CD4-positive, CD25-positive, alpha-beta regulatory T cell (primary cell): ENCODE measurements at regions not wholly inside any gene's neighbourhood (a gene's known extent, or its start where the extent isn't known, plus 50 kb on each side); places are given as distances from the start of the nearest gene placed in this dataset.
"Not testable (repeated sequence)": the region's sequence is repeated elsewhere in the genome, so short reads cannot be mapped to it uniquely, and the experiment has no call there.

ENCODE experiments used
- ATAC-seq, 2 donors: fragments of 150-1000 bp; cut with Tn5 transposase; one replicate each; pipeline ENCODE4 v1.10.0; 2021; ENCODE audit warnings: low read depth in 2 of 2, moderate number of reproducible peaks in 2 of 2, moderate library complexity in 1 of 2
- DNase-seq, 3 donors: peaks; one replicate each; pipeline versions ENCODE4 v3.0.0 to v3.0.0-alpha.2; 2012 to 2022; ENCODE audit warnings: mixed read lengths in 1 of 3
- H3K27ac ChIP-seq: one replicate; pipeline ENCODE4 v1.7.0; 2013; ENCODE audit warnings: mild to moderate bottlenecking, low read length; ENCODE audit not compliant: insufficient read depth, poor library complexity, severe bottlenecking
- H3K27me3 ChIP-seq: one replicate; pipeline ENCODE4 v1.7.0; 2013; ENCODE audit warnings: low read length; ENCODE audit not compliant: control insufficient read depth, insufficient read depth
- H3K36me3 ChIP-seq: one replicate; pipeline ENCODE4 v1.7.0; 2013; ENCODE audit warnings: mild to moderate bottlenecking, low read length, moderate library complexity; ENCODE audit not compliant: control insufficient read depth, insufficient read depth
- H3K4me1 ChIP-seq: 2 replicates; pipeline ENCODE4 v1.7.0; 2013; ENCODE audit warnings: mild to moderate bottlenecking, low read length; ENCODE audit not compliant: insufficient read depth, control insufficient read depth, poor library complexity, severe bottlenecking
- H3K4me3 ChIP-seq: one replicate; pipeline ENCODE4 v1.7.0; 2013; ENCODE audit warnings: low read depth, mild to moderate bottlenecking, low read length, moderate library complexity
- H3K9me3 ChIP-seq, 2 experiments: 1 replicate in 1 of 2; 2 replicates in 1 of 2; pipeline ENCODE4 v1.7.0; 2013; ENCODE audit warnings: low read length in 2 of 2, mild to moderate bottlenecking in 1 of 2, moderate library complexity in 1 of 2; ENCODE audit not compliant: control insufficient read depth in 2 of 2
- H3K27ac Mint-ChIP-seq, 3 donors: one replicate each; pipeline ENCODE4 v1.8.0; 2020 to 2022; ENCODE audit warnings: mild to moderate bottlenecking in 3 of 3, mixed read lengths in 3 of 3, moderate library complexity in 2 of 3
- H3K27me3 Mint-ChIP-seq: one replicate; pipeline ENCODE4 v1.8.0; 2022; ENCODE audit warnings: mild to moderate bottlenecking, mixed read lengths
- H3K36me3 Mint-ChIP-seq: one replicate; pipeline ENCODE4 v1.8.0; 2020; ENCODE audit warnings: mixed read lengths
- H3K4me1 Mint-ChIP-seq, 4 donors: one replicate each; pipeline ENCODE4 v1.8.0; 2020 to 2022; ENCODE audit warnings: mixed read lengths in 4 of 4, mild to moderate bottlenecking in 1 of 4
- H3K4me3 Mint-ChIP-seq, 4 donors: one replicate each; pipeline ENCODE4 v1.8.0; 2020 to 2022; ENCODE audit warnings: mild to moderate bottlenecking in 4 of 4, mixed read lengths in 4 of 4, moderate library complexity in 3 of 4
- H3K9me3 Mint-ChIP-seq, 7 donors: one replicate each; pipeline ENCODE4 v1.8.0; 2020 to 2022; ENCODE audit warnings: mixed read lengths in 7 of 7, mild to moderate bottlenecking in 3 of 7, moderate library complexity in 2 of 7

DNA sequence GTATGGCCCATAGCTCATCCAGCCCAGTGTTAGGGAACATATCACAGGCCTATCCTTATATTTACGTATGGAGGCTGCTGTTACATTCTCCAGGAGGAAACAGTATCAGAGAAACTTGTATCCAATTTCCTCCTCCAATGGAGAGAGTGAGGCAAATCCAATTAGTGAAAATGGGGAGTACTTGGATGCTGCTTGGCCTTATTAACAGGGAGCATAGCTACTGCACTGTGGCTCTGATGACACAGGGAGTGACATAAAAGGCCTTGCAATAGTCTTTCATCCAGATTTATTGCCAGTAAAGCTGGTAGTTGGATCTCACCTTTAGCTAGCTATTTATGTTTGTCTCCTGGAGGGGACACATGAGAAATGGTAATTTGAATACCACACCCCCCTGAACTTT, 313.2 kb upstream of the MTPN start:
- Mint-ChIP-seq H3K9me3 (peaks cover 0 to 6% (median 3%) of the 10 kb centered on the region in 7 donors), H3K36me3 (no peaks in the 10 kb centered on the region), H3K27me3 (no peaks in the 10 kb centered on the region), H3K4me3 (no peak overlapping the region), H3K27ac (no peak overlapping the region), H3K4me1 (no peaks in the 10 kb centered on the region)
- DNase-seq (no peak), ATAC-seq (no peak)
- no peak overlapping the region for H3K4me3 ChIP-seq
- no peaks in the 10 kb centered on the region for H3K4me1 ChIP-seq
- H3K9me3 ChIP-seq: no peaks in the 10 kb centered on the region
- H3K27ac ChIP-seq: no peak overlapping the region
- no peaks in the 10 kb centered on the region for H3K27me3 ChIP-seq
- no peaks in the 10 kb centered on the region for H3K36me3 ChIP-seq

DNA sequence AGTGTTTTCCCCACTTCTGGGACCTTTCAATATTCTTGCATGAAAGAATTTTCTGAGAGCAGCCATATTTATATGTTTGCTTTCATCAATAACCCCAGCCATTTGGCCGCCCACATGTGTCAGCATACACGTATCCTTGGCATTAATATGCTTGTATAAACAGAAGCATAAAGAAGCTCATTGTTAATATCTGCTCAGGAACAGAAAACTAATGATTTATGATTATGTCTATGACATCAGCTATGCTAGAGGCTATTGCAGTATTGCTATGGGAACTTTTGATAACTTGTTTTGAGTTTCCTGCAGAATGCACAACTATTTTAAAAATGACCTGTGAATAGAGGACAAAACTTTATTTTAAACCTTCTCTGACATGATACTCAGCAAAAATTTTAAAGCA, 300.9 kb upstream of the MTPN start:
- ATAC-seq: no peak
- no peaks in the 10 kb centered on the region for H3K27me3 Mint-ChIP-seq

DNA sequence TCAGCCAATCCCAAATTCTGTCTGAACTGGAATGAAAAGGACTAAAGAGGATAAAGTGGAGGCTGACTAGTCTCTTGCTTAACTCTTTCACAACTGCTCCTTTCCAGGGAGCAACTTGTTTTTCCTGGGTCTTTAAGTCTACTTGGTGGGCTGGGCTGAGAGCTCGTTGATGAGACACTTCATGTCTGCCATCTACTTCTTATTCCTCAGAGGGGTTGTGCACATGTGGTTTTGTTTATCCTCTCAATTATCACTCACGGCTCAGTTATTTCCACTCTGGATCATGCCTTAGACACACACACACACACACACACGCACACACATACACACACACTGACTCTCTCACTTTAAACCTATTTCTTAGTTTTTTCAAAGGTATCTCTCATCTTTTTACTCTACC, 298.6 kb upstream of the MTPN start:
- H3K9me3 Mint-ChIP-seq: peaks cover 0 to 2% (median 1%) of the 10 kb centered on the region in 7 donors
- no peaks in the 10 kb centered on the region for H3K27me3 ChIP-seq

More for the DNA sequence above, 300.9 kb upstream of the MTPN start:
- H3K27ac Mint-ChIP-seq: no peak overlapping the region
- peaks cover 0 to 2% (median 1%) of the 10 kb centered on the region in 7 donors for H3K9me3 Mint-ChIP-seq
- no peak overlapping the region for H3K4me3 Mint-ChIP-seq
- Histone ChIP-seq H3K36me3 (no peaks in the 10 kb centered on the region), H3K27ac (no peak overlapping the region), H3K4me3 (no peak overlapping the region), H3K9me3 (no peaks in the 10 kb centered on the region), H3K4me1 (no peaks in the 10 kb centered on the region), H3K27me3 (no peaks in the 10 kb centered on the region)
- H3K4me1 Mint-ChIP-seq: no peaks in the 10 kb centered on the region
- no peak for DNase-seq
- H3K36me3 Mint-ChIP-seq: no peaks in the 10 kb centered on the region

DNA sequence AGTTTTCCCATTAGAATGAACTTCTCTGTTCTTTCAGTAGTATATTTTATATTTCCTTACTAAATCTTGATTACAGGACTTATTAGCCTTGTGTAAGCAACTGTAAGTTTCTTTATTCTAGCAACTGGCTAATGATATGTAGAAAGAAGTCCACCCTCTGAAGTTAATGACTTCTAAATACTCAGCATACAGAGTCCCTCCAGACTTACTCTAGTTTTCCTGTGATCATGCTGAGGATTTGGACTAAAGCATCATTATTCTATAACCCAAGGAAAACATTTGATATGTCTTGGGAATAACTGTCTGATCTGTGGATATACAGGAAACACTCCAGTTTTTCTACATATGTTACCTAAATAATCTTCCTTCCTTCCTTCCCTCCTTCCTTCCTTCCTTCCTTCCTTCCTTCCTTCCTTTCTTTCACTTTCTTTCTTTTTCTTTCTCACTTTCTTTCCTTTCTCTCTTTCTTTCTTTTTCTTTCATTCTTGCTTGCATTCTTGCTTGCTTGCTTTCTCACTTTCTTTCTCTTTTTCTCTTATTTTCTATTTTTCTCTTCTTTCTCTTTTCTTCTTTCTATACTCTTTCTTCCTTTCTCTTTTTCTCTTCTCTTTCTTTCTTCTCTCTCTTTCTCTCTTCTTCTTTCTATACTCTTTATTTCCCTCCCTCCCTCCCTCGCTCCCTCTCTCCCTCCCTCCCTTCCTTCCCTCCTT, 297.6 kb upstream of the MTPN start:
- H3K4me3 ChIP-seq: no peak overlapping the region
- no peak overlapping the region for H3K27ac Mint-ChIP-seq
- no peaks in the 10 kb centered on the region for H3K36me3 Mint-ChIP-seq
- H3K27me3 Mint-ChIP-seq: no peaks in the 10 kb centered on the region
- no peak overlapping the region for H3K27ac ChIP-seq
- no peaks in the 10 kb centered on the region for H3K4me1 ChIP-seq
- H3K9me3 Mint-ChIP-seq: peaks cover 0 to 3% (median 0%) of the 10 kb centered on the region in 7 donors
- peak overlapping the region in 1 of 4 donors; percentile 87 for H3K4me3 Mint-ChIP-seq
- H3K4me1 Mint-ChIP-seq: no peaks in the 10 kb centered on the region
- ATAC-seq: no peak
- no peak for DNase-seq
- H3K9me3 ChIP-seq: no peaks in the 10 kb centered on the region
- no peaks in the 10 kb centered on the region for H3K27me3 ChIP-seq
- H3K36me3 ChIP-seq: no peaks in the 10 kb centered on the region

More for the DNA sequence above, 298.6 kb upstream of the MTPN start:
- Mint-ChIP-seq H3K36me3 (no peaks in the 10 kb centered on the region), H3K27ac (no peak overlapping the region), H3K4me1 (no peaks in the 10 kb centered on the region), H3K4me3 (no peak overlapping the region), H3K27me3 (no peaks in the 10 kb centered on the region)
- Histone ChIP-seq H3K27ac (no peak overlapping the region), H3K4me3 (no peak overlapping the region), H3K36me3 (no peaks in the 10 kb centered on the region), H3K4me1 (no peaks in the 10 kb centered on the region), H3K9me3 (no peaks in the 10 kb centered on the region)
- ATAC-seq (no peak), DNase-seq (no peak)

DNA sequence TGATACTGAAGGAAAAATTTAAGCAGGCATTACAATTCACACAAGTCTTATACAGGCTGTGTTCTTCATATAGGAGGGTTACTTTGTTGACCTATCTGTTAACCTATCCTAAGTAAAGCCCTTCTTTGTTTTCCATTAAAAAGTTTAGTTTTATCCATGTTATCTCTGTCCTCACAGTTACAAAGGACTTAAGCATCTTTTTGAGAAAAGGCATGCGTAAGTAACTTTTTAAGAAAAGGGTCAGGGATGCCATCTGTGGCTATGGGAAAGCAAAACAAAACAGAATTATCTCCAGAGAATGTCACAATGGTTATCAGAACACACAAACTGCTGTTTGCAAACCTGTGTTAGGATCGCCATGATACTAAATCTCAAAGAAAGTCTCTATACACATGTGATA, 295.8 kb upstream of the MTPN start:
- peaks cover 0 to 7% (median 3%) of the 10 kb centered on the region in 7 donors for H3K9me3 Mint-ChIP-seq
- H3K27me3 ChIP-seq: no peaks in the 10 kb centered on the region
- no peaks in the 10 kb centered on the region for H3K27me3 Mint-ChIP-seq
- no peaks in the 10 kb centered on the region for H3K9me3 ChIP-seq
- H3K4me3 Mint-ChIP-seq: no peak overlapping the region
- no peak overlapping the region for H3K4me3 ChIP-seq
- H3K4me1 ChIP-seq: no peaks in the 10 kb centered on the region
- ATAC-seq (no peak), DNase-seq (no peak)
- H3K4me1 Mint-ChIP-seq: no peaks in the 10 kb centered on the region
- H3K36me3 ChIP-seq: no peaks in the 10 kb centered on the region
- no peak overlapping the region for H3K27ac Mint-ChIP-seq
- H3K27ac ChIP-seq: no peak overlapping the region
- H3K36me3 Mint-ChIP-seq: no peaks in the 10 kb centered on the region

DNA sequence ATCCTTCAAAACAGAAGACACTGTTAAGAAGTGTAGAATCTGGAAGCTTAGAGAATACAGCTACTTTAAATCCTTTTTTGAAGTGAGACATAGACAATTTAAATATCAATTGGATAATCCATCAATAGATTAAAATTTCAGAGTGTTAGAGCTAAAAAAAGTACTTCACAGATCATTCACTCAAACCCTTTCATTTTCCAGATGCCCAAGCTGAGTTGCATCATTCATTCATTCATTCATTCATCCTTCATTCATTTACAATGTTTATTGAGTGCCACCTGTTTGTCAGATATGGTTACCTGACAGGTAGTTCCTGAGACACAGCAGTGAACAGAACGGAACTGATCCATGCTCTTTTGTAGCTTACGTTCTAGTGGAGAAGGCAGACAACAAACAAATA, 290.7 kb upstream of the MTPN start:
- Mint-ChIP-seq H3K36me3 (no peaks in the 10 kb centered on the region), H3K9me3 (peaks cover 0 to 24% (median 10%) of the 10 kb centered on the region in 7 donors), H3K27me3 (no peaks in the 10 kb centered on the region), H3K4me3 (no peak overlapping the region), H3K27ac (no peak overlapping the region), H3K4me1 (no peaks in the 10 kb centered on the region)
- H3K36me3 ChIP-seq: no peaks in the 10 kb centered on the region
- no peak for DNase-seq
- peaks cover 4 to 14% of the 10 kb centered on the region in 2 experiments for H3K9me3 ChIP-seq
- H3K27ac ChIP-seq: no peak overlapping the region
- no peak overlapping the region for H3K4me3 ChIP-seq
- no peaks in the 10 kb centered on the region for H3K4me1 ChIP-seq
- no peak for ATAC-seq
- no peaks in the 10 kb centered on the region for H3K27me3 ChIP-seq

DNA sequence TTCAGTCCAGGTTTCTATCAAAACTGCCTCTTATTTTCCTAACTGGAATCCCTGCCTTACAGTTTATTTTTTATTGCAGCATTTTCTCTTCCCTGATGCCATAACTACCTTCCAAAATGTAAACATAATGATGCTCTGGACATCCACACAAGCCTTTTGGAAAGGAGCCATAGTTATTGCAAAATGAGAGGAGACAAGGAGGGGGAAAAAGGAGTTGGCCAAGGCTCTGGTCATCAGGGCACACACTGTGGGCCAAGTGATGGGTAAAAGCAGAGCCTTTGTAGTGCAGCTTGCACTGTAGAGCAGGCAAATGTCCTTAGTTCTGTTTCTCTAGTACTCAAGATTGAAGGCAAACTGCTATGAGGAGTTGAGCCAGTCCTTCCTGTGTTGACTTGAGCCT, 289.3 kb upstream of the MTPN start:
- DNase-seq (no peak), ATAC-seq (no peak)
- peaks cover 4 to 32% (median 12%) of the 10 kb centered on the region in 7 donors for H3K9me3 Mint-ChIP-seq
- H3K4me1 ChIP-seq: no peaks in the 10 kb centered on the region
- H3K27ac ChIP-seq: no peak overlapping the region
- H3K27ac Mint-ChIP-seq: no peak overlapping the region
- no peaks in the 10 kb centered on the region for H3K27me3 ChIP-seq
- H3K27me3 Mint-ChIP-seq: no peaks in the 10 kb centered on the region
- no peak overlapping the region for H3K4me3 ChIP-seq
- H3K36me3 ChIP-seq: no peaks in the 10 kb centered on the region
- no peaks in the 10 kb centered on the region for H3K4me1 Mint-ChIP-seq
- H3K4me3 Mint-ChIP-seq: no peak overlapping the region
- H3K9me3 ChIP-seq: peaks cover 4 to 14% of the 10 kb centered on the region in 2 experiments
- H3K36me3 Mint-ChIP-seq: no peaks in the 10 kb centered on the region

DNA sequence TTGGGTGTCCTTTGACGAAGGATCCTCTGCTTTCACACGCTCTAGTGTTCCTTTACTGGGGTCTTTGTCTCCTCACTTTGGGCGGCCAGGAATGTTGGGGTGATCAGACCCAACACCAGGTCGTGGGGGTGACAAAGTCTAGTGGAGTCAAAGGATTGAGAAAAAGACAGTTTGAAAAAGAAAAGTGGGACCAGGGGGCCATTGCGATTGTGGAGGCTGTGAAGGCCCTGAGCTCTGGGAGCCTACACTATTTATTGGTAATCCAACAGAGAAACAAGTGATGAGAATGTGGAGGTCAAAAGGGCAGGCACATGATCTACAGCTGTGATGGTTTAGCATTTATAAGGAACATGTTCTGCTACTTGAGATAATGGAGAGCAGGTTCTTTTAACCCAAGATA, 287.1 kb upstream of the MTPN start:
- not testable (repeated sequence) for DNase-seq, H3K27ac ChIP-seq, H3K27ac Mint-ChIP-seq, H3K4me3 Mint-ChIP-seq, H3K27me3 ChIP-seq, H3K4me3 ChIP-seq, H3K4me1 Mint-ChIP-seq, ATAC-seq, H3K4me1 ChIP-seq, H3K36me3 Mint-ChIP-seq, H3K36me3 ChIP-seq, H3K27me3 Mint-ChIP-seq
- H3K9me3 ChIP-seq: peaks cover 4 to 14% of the 10 kb centered on the region in 2 experiments
- peaks cover 4 to 35% (median 16%) of the 10 kb centered on the region in 7 donors for H3K9me3 Mint-ChIP-seq
